ENCODE measurements at regions not wholly inside any gene's neighbourhood (a gene's known extent, or its start where the extent isn't known, plus 50 kb on each side); places are given as distances from the start of the nearest gene placed in this dataset.

DNA sequence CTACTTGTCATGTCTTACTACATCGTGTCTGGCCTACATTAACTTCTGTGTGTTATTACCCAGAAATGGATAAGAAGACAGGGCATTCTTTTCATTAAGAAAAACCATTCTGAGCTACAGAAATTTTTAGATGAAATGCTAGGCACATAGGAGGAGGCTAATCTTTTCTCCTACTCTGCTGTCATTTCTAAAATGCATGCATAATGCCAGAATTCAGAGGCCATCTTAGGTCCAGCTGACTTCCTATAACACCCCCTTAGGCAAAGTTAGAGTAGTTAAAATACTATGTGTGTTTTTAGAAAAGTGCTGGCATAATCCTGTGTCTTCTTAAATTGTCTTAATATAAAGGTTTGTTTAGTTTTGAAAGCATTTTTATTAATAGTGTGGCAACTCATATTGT is 352.6 kb downstream of the CSNK1G3 start:
- H3K36me3 ChIP-seq, result no peaks in the 10 kb centered on the region
- H3K9me3 ChIP-seq, result no peaks in the 10 kb centered on the region
- no peaks in the 10 kb centered on the region for H3K27me3 ChIP-seq
- no peak overlapping the region for H3K27ac ChIP-seq
- TF ChIP-seq, protein P1, sequence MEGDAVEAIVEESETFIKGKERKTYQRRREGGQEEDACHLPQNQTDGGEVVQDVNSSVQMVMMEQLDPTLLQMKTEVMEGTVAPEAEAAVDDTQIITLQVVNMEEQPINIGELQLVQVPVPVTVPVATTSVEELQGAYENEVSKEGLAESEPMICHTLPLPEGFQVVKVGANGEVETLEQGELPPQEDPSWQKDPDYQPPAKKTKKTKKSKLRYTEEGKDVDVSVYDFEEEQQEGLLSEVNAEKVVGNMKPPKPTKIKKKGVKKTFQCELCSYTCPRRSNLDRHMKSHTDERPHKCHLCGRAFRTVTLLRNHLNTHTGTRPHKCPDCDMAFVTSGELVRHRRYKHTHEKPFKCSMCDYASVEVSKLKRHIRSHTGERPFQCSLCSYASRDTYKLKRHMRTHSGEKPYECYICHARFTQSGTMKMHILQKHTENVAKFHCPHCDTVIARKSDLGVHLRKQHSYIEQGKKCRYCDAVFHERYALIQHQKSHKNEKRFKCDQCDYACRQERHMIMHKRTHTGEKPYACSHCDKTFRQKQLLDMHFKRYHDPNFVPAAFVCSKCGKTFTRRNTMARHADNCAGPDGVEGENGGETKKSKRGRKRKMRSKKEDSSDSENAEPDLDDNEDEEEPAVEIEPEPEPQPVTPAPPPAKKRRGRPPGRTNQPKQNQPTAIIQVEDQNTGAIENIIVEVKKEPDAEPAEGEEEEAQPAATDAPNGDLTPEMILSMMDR (IDR thresholded peaks at IDR 0.05), result no peak
- TF ChIP-seq POLR2A (IDR thresholded peaks at IDR 0.05), result no peak
- ATAC-seq (no peak), DNase-seq (no peak)
- WGBS (ENCODE audit: insufficient coverage, low coverage, low lambda C conversion rate, missing lambda C conversion rate), result 77% methylated on average over 1 of the region's 1 CpG
- no peak overlapping the region for H3K4me3 ChIP-seq
- no peaks in the 10 kb centered on the region for H3K4me1 ChIP-seq
- intact Hi-C loops (cut with DNase I), result no loop called here

DNA sequence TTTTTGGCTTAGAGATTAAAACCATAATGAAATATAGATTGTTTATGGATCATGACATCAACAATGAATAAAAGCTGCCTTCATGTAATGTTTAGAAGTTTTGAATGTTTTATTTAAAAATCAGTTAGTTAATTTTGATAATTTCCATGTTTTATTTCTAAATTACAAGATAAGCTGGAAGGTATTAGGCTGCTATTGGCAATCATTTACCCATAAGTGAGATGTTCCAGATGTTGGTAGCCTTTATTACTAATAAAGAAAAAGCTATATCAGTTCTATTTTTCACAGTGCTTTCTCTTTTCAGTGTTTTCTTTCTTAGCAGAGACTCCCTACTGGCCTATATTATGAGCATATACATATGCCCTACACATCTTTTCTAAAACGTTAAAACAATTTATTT is 347.0 kb downstream of the CSNK1G3 start:
- Histone ChIP-seq H3K27ac (no peak overlapping the region), H3K4me1 (no peaks in the 10 kb centered on the region), H3K4me3 (no peak overlapping the region), H3K9me3 (no peaks in the 10 kb centered on the region), H3K36me3 (no peaks in the 10 kb centered on the region), H3K27me3 (no peaks in the 10 kb centered on the region)
- TF ChIP-seq POLR2A (IDR thresholded peaks at IDR 0.05), result no peak
- TF ChIP-seq, protein P1 (IDR thresholded peaks at IDR 0.05), result no peak
- ATAC-seq (no peak), DNase-seq (no peak)
- intact Hi-C loops (cut with DNase I), result no loop called here
- 31% methylated on average over 1 of the region's 1 CpG for WGBS (ENCODE audit: insufficient coverage, low coverage, low lambda C conversion rate, missing lambda C conversion rate)

- WGBS (ENCODE audit: insufficient coverage, low coverage, low lambda C conversion rate, missing lambda C conversion rate), result 75% methylated on average over 1 of the region's 1 CpG
- Histone ChIP-seq H3K9me3 (no peaks in the 10 kb centered on the region), H3K27ac (no peak overlapping the region), H3K27me3 (no peaks in the 10 kb centered on the region), H3K36me3 (no peaks in the 10 kb centered on the region), H3K4me3 (no peak overlapping the region), H3K4me1 (no peaks in the 10 kb centered on the region)
- no peak for TF ChIP-seq POLR2A (IDR thresholded peaks at IDR 0.05)
- TF ChIP-seq, protein P1 (IDR thresholded peaks at IDR 0.05), result no peak
- no peak for DNase-seq
- intact Hi-C loops (cut with DNase I), result no loop called here
- ATAC-seq, result no peak
Observed at GRCh38 chr5:123856766-123857165, 344.8 kb downstream of the CSNK1G3 start.

- DNase-seq, result no peak
- Histone ChIP-seq H3K27me3 (no peaks in the 10 kb centered on the region), H3K4me1 (no peaks in the 10 kb centered on the region), H3K9me3 (no peaks in the 10 kb centered on the region), H3K27ac (no peak overlapping the region), H3K4me3 (no peak overlapping the region), H3K36me3 (no peaks in the 10 kb centered on the region)
- intact Hi-C loops (cut with DNase I), result no loop called here
- no peak for ATAC-seq
- TF ChIP-seq, protein P1 (IDR thresholded peaks at IDR 0.05), result no peak
- TF ChIP-seq POLR2A (IDR thresholded peaks at IDR 0.05), result no peak
Observed at GRCh38 chr5:123855609-123856008, 343.6 kb downstream of the CSNK1G3 start.

DNA sequence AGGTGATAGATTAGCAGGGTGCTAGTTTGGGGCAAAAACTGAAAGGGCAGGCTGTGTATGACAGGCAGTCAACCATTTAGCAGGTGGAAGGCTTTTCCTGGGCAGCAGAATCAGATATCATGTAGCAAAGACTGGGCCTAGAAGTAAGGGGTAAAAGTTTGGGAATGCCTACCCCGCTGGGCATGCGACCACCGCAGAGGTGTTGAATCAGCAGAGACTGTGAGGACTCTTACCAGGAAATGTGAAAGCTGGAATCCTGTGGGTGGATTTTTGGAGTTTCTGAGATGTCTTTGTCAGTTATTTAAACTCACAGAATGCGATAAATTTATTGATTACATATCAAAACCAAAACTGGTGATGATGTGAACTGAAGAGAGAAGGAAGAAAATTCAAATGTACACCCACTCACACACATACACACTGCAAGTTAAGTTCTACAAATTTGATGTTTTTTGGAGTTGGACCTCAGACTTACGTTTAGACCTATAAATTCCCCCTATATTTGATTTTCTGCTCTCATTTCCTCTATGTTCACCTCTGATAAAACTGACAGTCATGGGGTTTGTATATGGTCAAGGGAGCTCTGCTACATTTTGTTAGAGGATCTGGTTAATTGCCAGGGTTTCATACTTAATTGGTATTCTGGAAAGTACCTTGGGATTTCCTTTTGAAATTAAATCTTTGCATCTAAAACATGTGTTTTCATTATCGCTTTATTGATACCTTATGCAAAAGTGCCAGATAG is 333.6 kb downstream of the CSNK1G3 start:
- H3K27ac ChIP-seq, result no peak overlapping the region
- DNase-seq, result no peak
- ATAC-seq, result no peak
- no peaks in the 10 kb centered on the region for H3K4me1 ChIP-seq
- no peaks in the 10 kb centered on the region for H3K36me3 ChIP-seq
- H3K9me3 ChIP-seq, result no peaks in the 10 kb centered on the region
- TF ChIP-seq, protein P1 (IDR thresholded peaks at IDR 0.05), result no peak
- no peak for TF ChIP-seq POLR2A (IDR thresholded peaks at IDR 0.05)
- intact Hi-C loops (cut with DNase I), result no loop called here
- 71% methylated on average over 6 of the region's 6 CpGs for WGBS (ENCODE audit: insufficient coverage, low coverage, low lambda C conversion rate, missing lambda C conversion rate)
- H3K4me3 ChIP-seq, result no peak overlapping the region
- no peaks in the 10 kb centered on the region for H3K27me3 ChIP-seq

Data from right lobe of liver (tissue), 6 donors.